Neutrophil (primary cell): ENCODE measurements at regions not wholly inside any gene's neighbourhood (a gene's known extent, or its start where the extent isn't known, plus 50 kb on each side); places are given as distances from the start of the nearest gene placed in this dataset.

Source experiments
- H3K27ac ChIP-seq: fragments of 200-600 bp; sonication (generic); 2 replicates; pipeline ENCODE4 v1.5.1; 2016; ENCODE audit warnings: mild to moderate bottlenecking, moderate library complexity
- H3K27me3 ChIP-seq: fragments of 200-600 bp; sonication (generic); 2 replicates; pipeline ENCODE4 v1.6.0; 2016; ENCODE audit warnings: mild to moderate bottlenecking
- H3K36me3 ChIP-seq: fragments of 200-600 bp; sonication (generic); 2 replicates; pipeline ENCODE4 v1.5.1; 2017
- H3K4me1 ChIP-seq, 2 experiments: fragments of 200-600 bp in 1 of 2; sonication (generic) in 1 of 2; 1 replicate in 1 of 2; 2 replicates in 1 of 2; pipeline versions ENCODE4 v1.5.1 to v1.6.1; 2013 to 2016; ENCODE audit warnings: low read depth in 1 of 2, low read length in 1 of 2, mild to moderate bottlenecking in 1 of 2, moderate library complexity in 1 of 2; ENCODE audit not compliant: control insufficient read depth in 1 of 2, insufficient read depth in 1 of 2
- H3K4me3 ChIP-seq, 2 experiments: fragments of 200-600 bp in 1 of 2; sonication (generic) in 1 of 2; 1 replicate in 1 of 2; 2 replicates in 1 of 2; pipeline ENCODE4 v1.5.1; 2013 to 2016; ENCODE audit warnings: low read depth in 1 of 2, low read length in 1 of 2, mild to moderate bottlenecking in 1 of 2, moderate library complexity in 1 of 2
- H3K9me3 ChIP-seq: fragments of 200-600 bp; sonication (generic); 2 replicates; pipeline ENCODE4 v1.5.1; 2016
- CTCF ChIP-seq: fragments of 200-600 bp; sonication (generic); IDR thresholded peaks from 2 replicates; pipeline ENCODE4 v1.5.1; 2016; ENCODE audit warnings: antibody characterized with exemption

- H3K27me3 ChIP-seq, result no peaks in the 10 kb centered on the region
- TF ChIP-seq CTCF, result no peak
- no peaks in the 10 kb centered on the region for H3K36me3 ChIP-seq
- H3K4me1 ChIP-seq, result no peaks in the 10 kb centered on the region
- H3K27ac ChIP-seq, result no peak overlapping the region
- no peaks in the 10 kb centered on the region for H3K9me3 ChIP-seq
- H3K4me3 ChIP-seq, result no peak overlapping the region
Observed at GRCh38 chr13:90385781-90386489, 961.6 kb upstream of the MIR17HG start.

GRCh38 chr13:90388887-90389452 lies 958.5 kb upstream of the MIR17HG start:
- H3K4me1 ChIP-seq, result no peaks in the 10 kb centered on the region
- no peaks in the 10 kb centered on the region for H3K9me3 ChIP-seq
- H3K27me3 ChIP-seq, result no peaks in the 10 kb centered on the region
- no peak overlapping the region for H3K27ac ChIP-seq
- no peak overlapping the region for H3K4me3 ChIP-seq
- no peaks in the 10 kb centered on the region for H3K36me3 ChIP-seq
- no peak for TF ChIP-seq CTCF

GRCh38 chr13:90389537-90389936 lies 958.0 kb upstream of the MIR17HG start:
- no peaks in the 10 kb centered on the region for H3K4me1 ChIP-seq
- no peaks in the 10 kb centered on the region for H3K9me3 ChIP-seq
- H3K36me3 ChIP-seq, result no peaks in the 10 kb centered on the region
- H3K27ac ChIP-seq, result no peak overlapping the region
- no peak for TF ChIP-seq CTCF
- H3K27me3 ChIP-seq, result no peaks in the 10 kb centered on the region
- no peak overlapping the region for H3K4me3 ChIP-seq

GRCh38 chr13:90393408-90393807 lies 954.1 kb upstream of the MIR17HG start:
- H3K4me1 ChIP-seq, result no peaks in the 10 kb centered on the region
- H3K27ac ChIP-seq, result no peak overlapping the region
- no peak overlapping the region for H3K4me3 ChIP-seq
- H3K36me3 ChIP-seq, result no peaks in the 10 kb centered on the region
- H3K9me3 ChIP-seq, result no peaks in the 10 kb centered on the region
- TF ChIP-seq CTCF, result no peak
- H3K27me3 ChIP-seq, result no peaks in the 10 kb centered on the region

GRCh38 chr13:90395348-90395747 lies 952.1 kb upstream of the MIR17HG start:
- H3K27ac ChIP-seq, result no peak overlapping the region
- H3K9me3 ChIP-seq, result no peaks in the 10 kb centered on the region
- H3K4me3 ChIP-seq, result no peak overlapping the region
- no peaks in the 10 kb centered on the region for H3K36me3 ChIP-seq
- no peak for TF ChIP-seq CTCF
- H3K27me3 ChIP-seq, result no peaks in the 10 kb centered on the region
- no peaks in the 10 kb centered on the region for H3K4me1 ChIP-seq
